Prostate gland (tissue), 2 donors: ENCODE measurements at regions not wholly inside any gene's neighbourhood (a gene's known extent, or its start where the extent isn't known, plus 50 kb on each side); places are given as distances from the start of the nearest gene placed in this dataset.

ENCODE experiments used
- DNase-seq: peaks from one replicate; pipeline ENCODE4 v3.0.0-alpha.2; 2019; ENCODE audit warnings: low spot score
- H3K27ac ChIP-seq, 2 donors: fragments of 200-600 bp; sonication (generic); 2 replicates each; pipeline ENCODE4 v1.5.1; 2017 to 2019
- H3K27me3 ChIP-seq: fragments of 200-600 bp; sonication (generic); replicated peaks from 2 replicates; pipeline ENCODE4 v1.5.1; 2019; ENCODE audit not compliant: insufficient read depth
- H3K36me3 ChIP-seq, 2 donors: fragments of 200-600 bp; sonication (generic); 1 replicate in 1 of 2; 2 replicates in 1 of 2; pipeline versions ENCODE4 v1.5.1 to v1.8.1; 2017 to 2019
- H3K4me1 ChIP-seq: fragments of 200-600 bp; sonication (generic); replicated peaks from 2 replicates; pipeline ENCODE4 v1.5.1; 2019
- H3K4me3 ChIP-seq, 2 donors: fragments of 200-600 bp; sonication (generic); 2 replicates each; pipeline ENCODE4 v1.5.1; 2017 to 2019
- H3K9me3 ChIP-seq: fragments of 200-600 bp; sonication (generic); 2 replicates; pipeline ENCODE4 v1.5.1; 2017
- POLR2A ChIP-seq: fragments of 450-650 bp; IDR thresholded peaks from one replicate; pipeline ENCODE4 v1.6.1; 2016; ENCODE audit warnings: antibody characterized with exemption, mild to moderate bottlenecking
- POLR2AphosphoS5 ChIP-seq: sonication (generic); formaldehyde crosslinking; IDR thresholded peaks from one replicate; pipeline ENCODE4 v1.6.1; 2017; ENCODE audit warnings: antibody characterized with exemption
- WGBS: methylation state at CpG from one replicate; pipeline ENCODE4 v1.1.5; 2018; 5-methylcytosine and 5-hydroxymethylcytosine counted together
- intact Hi-C: fragments of 100-400 bp; cut with DNase I; formaldehyde crosslinking; loops from one replicate; pipeline ENCODE4 v1.14.2; 2022
- TF ChIP-seq, protein P1 (sequence below), 4 experiments: fragments of 200-600 bp in 2 of 4; fragments of 450-650 bp in 2 of 4; sonication (generic) in 2 of 4; IDR thresholded peaks; 1 replicate in 3 of 4; 2 replicates in 1 of 4; pipeline ENCODE4 v1.5.1; 2016 to 2019; ENCODE audit warnings: antibody characterized with exemption in 4 of 4, mild to moderate bottlenecking in 2 of 4, moderate library complexity in 2 of 4

DNA sequence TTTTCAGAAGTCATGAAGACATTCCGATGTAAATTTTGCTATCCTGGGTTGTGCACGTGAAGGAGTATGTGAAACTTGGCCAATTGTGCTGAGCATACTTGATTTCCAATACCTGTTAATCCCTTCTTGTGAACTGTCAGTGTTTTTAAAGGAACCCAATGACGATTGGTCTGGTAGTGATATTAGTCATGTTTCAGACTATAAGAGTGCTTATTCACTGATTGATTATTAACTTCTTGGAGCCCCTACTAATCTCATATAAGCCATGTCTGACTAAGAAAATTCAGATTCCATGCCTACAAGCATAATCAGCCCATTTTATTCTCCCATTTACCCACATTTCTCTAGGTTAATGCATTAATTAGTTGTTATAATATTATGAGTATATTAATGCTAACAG, 330.8 kb upstream of the MTNR1B start:
- Histone ChIP-seq H3K4me3 (no peak overlapping the region), H3K36me3 (no peaks in the 10 kb centered on the region), H3K4me1 (no peaks in the 10 kb centered on the region), H3K27ac (no peak overlapping the region), H3K27me3 (no peaks in the 10 kb centered on the region), H3K9me3 (no peaks in the 10 kb centered on the region)
- WGBS, result 91% methylated on average over 3 of the region's 3 CpGs
- no peak for DNase-seq
- intact Hi-C loops, result no loop called here
- TF ChIP-seq, protein P1, sequence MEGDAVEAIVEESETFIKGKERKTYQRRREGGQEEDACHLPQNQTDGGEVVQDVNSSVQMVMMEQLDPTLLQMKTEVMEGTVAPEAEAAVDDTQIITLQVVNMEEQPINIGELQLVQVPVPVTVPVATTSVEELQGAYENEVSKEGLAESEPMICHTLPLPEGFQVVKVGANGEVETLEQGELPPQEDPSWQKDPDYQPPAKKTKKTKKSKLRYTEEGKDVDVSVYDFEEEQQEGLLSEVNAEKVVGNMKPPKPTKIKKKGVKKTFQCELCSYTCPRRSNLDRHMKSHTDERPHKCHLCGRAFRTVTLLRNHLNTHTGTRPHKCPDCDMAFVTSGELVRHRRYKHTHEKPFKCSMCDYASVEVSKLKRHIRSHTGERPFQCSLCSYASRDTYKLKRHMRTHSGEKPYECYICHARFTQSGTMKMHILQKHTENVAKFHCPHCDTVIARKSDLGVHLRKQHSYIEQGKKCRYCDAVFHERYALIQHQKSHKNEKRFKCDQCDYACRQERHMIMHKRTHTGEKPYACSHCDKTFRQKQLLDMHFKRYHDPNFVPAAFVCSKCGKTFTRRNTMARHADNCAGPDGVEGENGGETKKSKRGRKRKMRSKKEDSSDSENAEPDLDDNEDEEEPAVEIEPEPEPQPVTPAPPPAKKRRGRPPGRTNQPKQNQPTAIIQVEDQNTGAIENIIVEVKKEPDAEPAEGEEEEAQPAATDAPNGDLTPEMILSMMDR (IDR thresholded peaks at IDR 0.05), result no peak
- TF ChIP-seq POLR2A, result no peak
- no peak for TF ChIP-seq POLR2AphosphoS5

DNA sequence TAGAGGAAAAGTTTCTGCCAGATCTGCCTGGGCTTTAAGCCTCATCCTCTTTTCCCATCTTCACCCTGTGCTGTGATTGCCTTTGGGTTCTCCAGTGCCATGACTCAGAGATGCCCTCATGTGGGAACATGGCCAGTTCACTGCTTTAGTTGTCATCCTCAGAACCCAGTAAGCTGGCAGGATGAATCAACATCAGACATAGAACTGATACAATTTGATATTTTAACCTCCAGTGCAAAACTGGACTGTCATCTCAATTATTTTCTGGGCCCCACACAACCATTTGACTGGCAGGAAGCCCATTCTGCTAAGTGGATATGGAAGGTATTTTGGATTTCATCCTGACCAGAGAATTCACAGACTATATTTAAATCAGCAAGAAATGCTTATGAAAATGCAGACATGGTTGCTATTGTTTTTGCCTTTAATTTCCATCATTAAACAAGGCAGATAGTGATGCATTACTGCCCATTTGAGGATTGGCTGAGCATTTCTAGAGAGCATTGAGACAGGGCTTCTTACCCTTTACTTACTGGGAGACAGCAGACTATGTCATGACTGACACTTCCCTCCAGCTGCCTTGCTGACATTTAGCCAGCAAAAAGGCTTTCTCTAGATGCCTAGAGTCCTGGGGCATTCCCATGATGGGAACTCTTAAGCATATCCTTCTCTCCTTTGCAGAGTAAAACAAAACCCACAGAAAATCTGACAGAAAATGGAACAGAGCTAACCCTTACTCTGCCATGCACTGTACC, 327.1 kb upstream of the MTNR1B start:
- H3K36me3 ChIP-seq, result no peaks in the 10 kb centered on the region
- intact Hi-C loops, result no loop called here
- no peak for DNase-seq
- no peaks in the 10 kb centered on the region for H3K9me3 ChIP-seq
- H3K27me3 ChIP-seq, result no peaks in the 10 kb centered on the region
- H3K4me3 ChIP-seq, result no peak overlapping the region
- no peak overlapping the region for H3K27ac ChIP-seq
- TF ChIP-seq POLR2A (no peak), POLR2AphosphoS5 (no peak)
- TF ChIP-seq, protein P1 (IDR thresholded peaks at IDR 0.05), result no peak
- no peaks in the 10 kb centered on the region for H3K4me1 ChIP-seq

DNA sequence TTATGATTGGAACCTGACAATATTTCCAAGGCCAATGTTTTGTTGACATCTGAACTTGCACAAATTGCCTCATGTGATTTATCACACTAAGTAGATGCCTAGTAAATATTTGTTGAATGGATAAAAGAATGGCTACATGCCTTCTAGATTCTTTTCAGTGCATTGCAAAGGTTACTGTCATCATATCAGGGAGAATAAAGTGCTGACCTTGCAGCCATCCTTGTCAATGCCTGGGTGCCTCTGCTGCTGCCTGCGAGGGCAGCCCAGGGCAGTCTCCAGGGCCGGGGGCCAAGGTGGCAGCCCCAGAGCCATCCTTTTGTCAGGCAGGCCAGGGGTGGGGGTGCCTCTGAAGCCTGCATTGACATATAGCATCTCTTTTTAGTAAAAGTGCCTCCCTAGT, 325.6 kb upstream of the MTNR1B start:
- Histone ChIP-seq H3K4me1 (no peaks in the 10 kb centered on the region), H3K4me3 (no peak overlapping the region), H3K27me3 (no peaks in the 10 kb centered on the region), H3K9me3 (no peaks in the 10 kb centered on the region), H3K27ac (no peak overlapping the region), H3K36me3 (no peaks in the 10 kb centered on the region)
- 73% methylated on average over 2 of the region's 2 CpGs for WGBS
- TF ChIP-seq, protein P1 (IDR thresholded peaks at IDR 0.05), result no peak
- TF ChIP-seq POLR2AphosphoS5, result no peak
- no peak for TF ChIP-seq POLR2A
- intact Hi-C loops, result no loop called here
- no peak for DNase-seq

DNA sequence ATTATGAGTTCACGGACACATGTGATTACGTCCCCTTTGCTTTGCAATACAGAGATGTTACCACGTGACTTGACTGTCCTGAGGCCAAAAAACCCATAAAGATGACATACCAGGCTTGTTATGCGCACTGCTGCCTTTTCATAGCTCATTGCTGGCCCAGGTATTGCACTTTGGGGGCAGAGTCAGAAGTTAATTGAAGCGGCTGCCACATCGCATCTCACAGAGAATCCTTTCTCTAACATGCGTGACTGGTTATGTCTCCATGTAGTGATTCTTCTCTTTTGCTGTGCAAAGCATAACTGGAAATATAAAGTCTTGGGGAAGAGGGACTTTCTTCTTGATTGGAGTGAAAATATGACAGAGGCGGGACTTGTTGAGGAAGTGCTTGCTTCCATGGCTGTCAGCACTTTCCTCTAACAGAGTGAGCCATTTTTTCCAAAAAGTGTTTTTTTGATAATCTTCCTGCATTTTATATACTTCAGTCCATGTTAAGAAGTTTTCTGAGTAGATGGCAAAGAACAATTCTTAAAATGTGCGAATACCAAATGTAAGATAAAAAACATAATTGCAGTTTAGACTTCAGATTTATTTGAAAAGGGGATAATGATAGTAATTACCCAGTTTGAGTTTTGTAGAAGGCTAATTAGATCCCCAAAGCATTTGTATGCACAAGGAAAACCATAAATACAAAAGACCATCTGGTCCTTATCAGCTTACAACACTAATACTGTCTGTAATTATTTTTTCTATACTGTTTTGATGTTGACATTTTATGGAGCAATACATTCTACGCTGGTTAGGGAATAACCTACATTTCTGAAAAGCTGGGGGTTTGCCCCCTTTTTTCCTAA, 324.6 kb upstream of the MTNR1B start:
- Histone ChIP-seq H3K27ac (no peak overlapping the region), H3K4me3 (no peak overlapping the region), H3K27me3 (no peaks in the 10 kb centered on the region), H3K4me1 (no peaks in the 10 kb centered on the region), H3K36me3 (no peaks in the 10 kb centered on the region), H3K9me3 (no peaks in the 10 kb centered on the region)
- DNase-seq, result no peak
- intact Hi-C loops, result no loop called here
- WGBS, result 78% methylated on average over 10 of the region's 10 CpGs
- TF ChIP-seq, protein P1 (IDR thresholded peaks at IDR 0.05), result no peak
- TF ChIP-seq POLR2A (no peak), POLR2AphosphoS5 (no peak)
